ENCODE measurements at regions not wholly inside any gene's neighbourhood (a gene's known extent, or its start where the extent isn't known, plus 50 kb on each side); places are given as distances from the start of the nearest gene placed in this dataset.

- no peak for DNase-seq (ENCODE audit: low spot score)
- Histone ChIP-seq H3K9ac (ENCODE audit: low read depth in 1 of 2, low read length in 2 of 2) (no peak overlapping the region), H3K9me3 (ENCODE audit: control insufficient read depth in 4 of 4, low read length in 3 of 4) (no peaks in the 10 kb centered on the region), H3K4me3 (ENCODE audit: low read depth in 1 of 3, low read length in 3 of 3) (no peak overlapping the region), H3K27me3 (ENCODE audit: control insufficient read depth in 4 of 4, insufficient read depth in 4 of 4, low read length in 3 of 4) (no peaks in the 10 kb centered on the region), H3K27ac (ENCODE audit: low read depth in 1 of 2, low read length in 2 of 2) (no peak overlapping the region), H3K4me1 (ENCODE audit: control insufficient read depth in 4 of 4, insufficient read depth in 4 of 4, low read length in 3 of 4) (no peaks in the 10 kb centered on the region), H3K36me3 (ENCODE audit: control insufficient read depth in 4 of 4, insufficient read depth in 3 of 4, low read depth in 1 of 4, low read length in 3 of 4) (no peaks in the 10 kb centered on the region)
- no peak for TF ChIP-seq EGR1 (IDR thresholded peaks at IDR 0.05; ENCODE audit: low read depth in 2 of 2)
- WGBS = 88% methylated on average over 8 of the region's 8 CpGs
Observed at GRCh38 chr1:88088481-88088880, 595.6 kb upstream of the PKN2 start.

GRCh38 chr1:88089961-88090360, 594.1 kb upstream of the PKN2 start:
- no peak for TF ChIP-seq FOXA2 (IDR thresholded peaks at IDR 0.05)
- TF ChIP-seq JUND (IDR thresholded peaks at IDR 0.05) = no peak
- no peak for TF ChIP-seq NR2F2 (IDR thresholded peaks at IDR 0.05)
- no peak for TF ChIP-seq ATF3 (IDR thresholded peaks at IDR 0.05)
- TF ChIP-seq HNF4A (conservative IDR thresholded peaks at IDR 0.05) = no peak
- no peak for TF ChIP-seq SP1 (IDR thresholded peaks at IDR 0.05)
- no peak for TF ChIP-seq HNF4G (IDR thresholded peaks at IDR 0.05)
- TF ChIP-seq ZBTB33 (IDR thresholded peaks at IDR 0.05) = no peak
- no peak for TF ChIP-seq CTCF (IDR thresholded peaks at IDR 0.05; ENCODE audit: low read depth, low read length, missing input control)
- TF ChIP-seq REST (IDR thresholded peaks at IDR 0.05) = no peak
- TF ChIP-seq RAD21 (IDR thresholded peaks at IDR 0.05) = no peak
- no peak for TF ChIP-seq FOXA1 (IDR thresholded peaks at IDR 0.05)
- TF ChIP-seq YY1 (IDR thresholded peaks at IDR 0.05) = no peak
- no peak for TF ChIP-seq EGR1 (IDR thresholded peaks at IDR 0.05; ENCODE audit: low read depth in 2 of 2)
- no peak for TF ChIP-seq RXRA (IDR thresholded peaks at IDR 0.05)
- H3K27ac ChIP-seq (ENCODE audit: low read depth in 1 of 2, low read length in 2 of 2) = no peak overlapping the region
- no peaks in the 10 kb centered on the region for H3K27me3 ChIP-seq (ENCODE audit: control insufficient read depth in 4 of 4, insufficient read depth in 4 of 4, low read length in 3 of 4)
- H3K4me1 ChIP-seq (ENCODE audit: control insufficient read depth in 4 of 4, insufficient read depth in 4 of 4, low read length in 3 of 4) = no peaks in the 10 kb centered on the region
- H3K9ac ChIP-seq (ENCODE audit: low read depth in 1 of 2, low read length in 2 of 2) = no peak overlapping the region
- WGBS = 0% methylated on average over 1 of the region's 1 CpG
- H3K4me3 ChIP-seq (ENCODE audit: low read depth in 1 of 3, low read length in 3 of 3) = no peak overlapping the region
- no peaks in the 10 kb centered on the region for H3K36me3 ChIP-seq (ENCODE audit: control insufficient read depth in 4 of 4, insufficient read depth in 3 of 4, low read depth in 1 of 4, low read length in 3 of 4)
- no peak for DNase-seq (ENCODE audit: low spot score)
- no peaks in the 10 kb centered on the region for H3K9me3 ChIP-seq (ENCODE audit: control insufficient read depth in 4 of 4, low read length in 3 of 4)
